ENCODE measurements at regions not wholly inside any gene's neighbourhood (a gene's known extent, or its start where the extent isn't known, plus 50 kb on each side); places are given as distances from the start of the nearest gene placed in this dataset.

GRCh38 chr6:4587171-4587570 is 189.0 kb upstream of the CDYL start:
- no peak for DNase-seq (ENCODE audit: low spot score)

- DNase-seq (ENCODE audit: low spot score): no peak
These were observed 189.7 kb upstream of the CDYL start for GRCh38 chr6:4586469-4586859.

- DNase-seq (ENCODE audit: low spot score): no peak
These were observed 190.3 kb upstream of the CDYL start for GRCh38 chr6:4585682-4586468.

GRCh38 chr6:4584801-4585200 is 191.4 kb upstream of the CDYL start:
- DNase-seq (ENCODE audit: low spot score): no peak

DNA sequence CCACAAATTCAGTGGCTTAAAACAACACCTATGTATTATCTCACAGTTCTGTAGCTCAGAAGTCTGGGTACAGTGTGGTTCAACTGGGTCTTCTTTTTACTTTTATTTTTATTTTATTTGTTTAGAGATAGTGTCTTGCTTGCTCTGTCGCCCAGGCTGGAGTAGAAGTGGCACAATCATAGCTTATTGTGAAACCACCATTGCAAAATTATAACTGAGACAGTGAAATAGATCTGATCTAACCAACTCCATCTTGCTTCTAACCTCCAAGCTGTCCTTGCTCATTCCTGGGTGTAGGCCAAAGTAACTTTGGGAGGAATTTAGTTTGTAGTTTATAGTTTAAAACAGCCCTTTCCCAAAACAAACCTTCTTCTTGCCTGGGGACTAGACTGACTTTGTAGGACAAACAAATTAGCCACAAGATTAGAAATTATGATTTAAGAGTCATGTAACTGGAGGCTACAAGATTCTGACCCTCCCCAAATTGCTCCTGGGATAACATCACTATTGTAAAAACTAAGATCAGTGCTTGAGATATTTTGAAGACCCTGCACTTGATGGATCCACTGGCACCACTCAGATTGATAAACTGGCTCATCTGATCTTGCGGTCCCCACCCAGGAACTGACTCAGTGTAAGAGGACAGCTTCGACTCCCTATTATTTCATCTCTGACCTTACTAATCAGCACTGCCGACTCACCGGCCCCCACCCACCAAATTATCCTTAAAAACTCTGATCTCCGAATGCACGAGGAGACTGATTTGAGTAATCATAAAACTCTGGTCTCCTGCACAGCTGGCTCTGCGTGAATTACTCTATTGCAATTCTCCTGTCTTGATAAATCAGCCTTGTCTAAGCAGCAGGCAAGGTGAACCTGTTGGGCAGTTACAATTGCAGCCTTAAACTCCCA is 193.4 kb upstream of the CDYL start:
- DNase-seq (ENCODE audit: low spot score): no peak

DNA sequence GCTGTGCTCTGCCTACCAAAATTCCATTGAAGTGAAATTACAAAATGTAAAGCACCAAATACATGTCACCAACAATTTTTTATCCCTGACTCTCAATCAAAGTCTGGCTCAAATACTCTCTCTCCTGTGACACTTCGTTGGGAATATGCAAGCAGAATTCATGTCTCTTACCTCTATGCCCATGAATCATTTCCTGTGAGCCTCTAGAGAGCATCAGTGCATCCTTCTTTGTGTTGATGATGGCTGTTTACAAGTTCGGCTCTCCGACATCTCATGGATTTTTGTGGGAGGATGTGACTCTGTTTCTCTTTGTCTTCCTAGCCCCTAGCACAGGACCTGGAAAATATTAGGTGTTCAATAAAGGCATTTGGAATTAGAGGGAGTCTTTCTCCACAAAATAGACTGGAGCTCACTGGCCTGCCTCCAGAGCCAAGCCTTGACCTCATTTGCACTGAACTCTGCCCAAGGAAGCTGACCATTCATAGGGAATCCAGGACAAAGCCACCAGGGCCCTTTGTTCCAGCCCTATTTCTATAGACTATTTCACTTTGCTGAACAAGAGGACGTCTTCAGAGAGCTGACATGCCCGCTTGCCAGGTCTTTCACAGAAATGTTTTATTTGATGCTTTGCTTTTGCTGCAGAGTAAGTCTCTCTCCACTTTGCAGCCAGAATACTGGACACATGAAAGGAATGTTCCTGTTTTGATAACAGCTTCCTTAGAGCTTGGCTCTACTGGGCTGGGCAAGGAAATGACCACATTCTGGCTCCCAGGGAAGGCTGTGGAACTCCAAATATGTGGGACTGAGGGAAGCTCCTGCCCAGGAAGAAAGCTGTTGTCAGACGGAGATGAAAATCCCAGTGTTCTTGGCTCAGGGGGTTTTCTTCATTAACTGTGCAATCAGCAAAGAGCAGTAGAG is 194.5 kb upstream of the CDYL start:
- peak; percentile 57 for DNase-seq (ENCODE audit: low spot score)

- no peak for DNase-seq (ENCODE audit: low spot score)
These were observed 195.8 kb upstream of the CDYL start for GRCh38 chr6:4580361-4580760.

- DNase-seq (ENCODE audit: low spot score): no peak
These were observed 198.8 kb upstream of the CDYL start for GRCh38 chr6:4577406-4577805.

- no peak for DNase-seq (ENCODE audit: low spot score)
These were observed 200.5 kb upstream of the CDYL start for GRCh38 chr6:4575714-4576113.

- no peak for DNase-seq (ENCODE audit: low spot score)
These were observed 202.2 kb upstream of the CDYL start for GRCh38 chr6:4574007-4574406.

GRCh38 chr6:4571011-4571410 is 205.2 kb upstream of the CDYL start:
- DNase-seq (ENCODE audit: low spot score): no peak

DNA sequence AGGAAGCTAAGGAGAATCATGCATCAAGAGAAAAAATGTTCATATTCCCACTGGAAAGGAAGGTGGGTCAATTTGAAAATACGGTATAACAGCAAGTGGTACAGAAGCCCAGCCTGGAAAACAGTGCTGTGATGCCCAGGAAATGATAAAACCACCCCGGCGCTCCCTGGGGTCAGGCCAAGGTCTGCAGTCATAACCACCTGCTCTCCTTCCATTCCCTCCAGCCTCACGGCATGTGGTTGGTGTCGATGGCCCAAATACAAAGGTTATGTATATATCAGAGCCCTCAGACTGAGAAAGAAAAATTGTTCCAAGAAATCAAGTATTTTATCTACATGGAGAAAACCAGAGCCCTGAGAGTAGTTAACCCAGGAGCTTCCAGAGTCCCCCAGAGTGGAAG is 208.1 kb upstream of the CDYL start:
- DNase-seq (ENCODE audit: low spot score): no peak

DNA sequence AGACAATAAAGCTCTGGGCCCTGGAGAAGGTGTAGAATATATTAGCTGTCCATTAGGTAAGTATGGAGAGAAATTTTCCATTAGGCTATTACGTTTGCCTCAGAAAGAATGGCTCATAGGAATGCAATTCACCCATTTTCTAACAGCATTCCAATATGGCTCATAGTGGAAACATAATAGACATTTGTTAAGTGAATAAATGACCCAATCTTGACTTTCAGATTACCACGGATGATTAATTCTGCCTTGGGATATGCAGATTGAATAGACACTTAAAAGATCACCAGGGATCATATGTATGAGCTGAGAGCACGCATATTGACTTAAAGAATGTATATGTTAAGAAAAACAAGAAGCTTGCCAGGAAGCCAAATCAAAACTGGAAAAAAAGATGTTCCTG is 209.1 kb upstream of the CDYL start:
- DNase-seq (ENCODE audit: low spot score): peak; percentile 13

- no peak for DNase-seq (ENCODE audit: low spot score)
These were observed 210.6 kb upstream of the CDYL start for GRCh38 chr6:4565301-4566250.

DNA sequence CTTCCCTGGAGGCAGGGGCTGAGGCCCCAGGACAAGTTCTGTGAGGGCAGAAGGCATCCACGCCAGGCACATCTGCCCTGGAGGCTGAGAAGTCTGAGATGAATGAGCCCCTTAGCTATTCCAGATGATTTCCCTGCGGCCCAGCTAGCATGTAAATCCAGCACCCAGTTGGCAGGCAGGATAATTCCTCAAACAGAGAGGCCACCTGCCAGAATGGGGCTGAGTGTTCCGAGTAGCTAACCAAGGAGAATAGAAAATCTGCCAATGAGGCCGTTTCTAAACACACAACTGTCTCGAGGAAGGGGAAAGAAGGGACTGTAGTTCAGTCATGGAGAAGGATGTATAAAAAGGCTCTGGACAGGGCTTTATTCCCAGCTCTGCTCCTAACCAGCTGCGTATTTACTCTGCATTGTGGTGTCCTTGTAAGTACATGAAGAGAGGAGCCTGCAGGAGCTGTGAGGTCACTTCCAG is 211.4 kb upstream of the CDYL start:
- DNase-seq (ENCODE audit: low spot score): no peak

GRCh38 chr6:4563877-4564276 is 212.3 kb upstream of the CDYL start:
- no peak for DNase-seq (ENCODE audit: low spot score)

DNA sequence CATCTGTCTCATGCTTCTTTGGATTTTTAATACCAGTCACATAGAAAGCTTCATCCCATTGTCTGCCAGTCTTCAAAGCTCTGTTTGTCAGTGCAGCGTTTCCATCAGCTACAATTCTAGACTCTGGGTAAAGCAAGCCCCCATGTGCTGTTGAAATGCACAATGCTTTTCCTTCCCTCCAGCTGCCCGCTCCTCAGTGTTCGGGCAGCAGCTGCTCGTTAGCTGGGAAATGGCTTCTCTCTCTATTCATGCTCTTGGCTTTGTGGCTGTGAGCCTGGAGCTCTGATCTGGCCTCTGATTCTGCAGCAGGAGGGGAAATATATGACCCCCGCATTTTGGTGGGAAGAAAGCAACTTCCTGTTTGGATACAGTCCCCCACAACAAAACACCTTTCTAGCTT is 213.0 kb upstream of the CDYL start:
- DNase-seq (ENCODE audit: low spot score): no peak

DNA sequence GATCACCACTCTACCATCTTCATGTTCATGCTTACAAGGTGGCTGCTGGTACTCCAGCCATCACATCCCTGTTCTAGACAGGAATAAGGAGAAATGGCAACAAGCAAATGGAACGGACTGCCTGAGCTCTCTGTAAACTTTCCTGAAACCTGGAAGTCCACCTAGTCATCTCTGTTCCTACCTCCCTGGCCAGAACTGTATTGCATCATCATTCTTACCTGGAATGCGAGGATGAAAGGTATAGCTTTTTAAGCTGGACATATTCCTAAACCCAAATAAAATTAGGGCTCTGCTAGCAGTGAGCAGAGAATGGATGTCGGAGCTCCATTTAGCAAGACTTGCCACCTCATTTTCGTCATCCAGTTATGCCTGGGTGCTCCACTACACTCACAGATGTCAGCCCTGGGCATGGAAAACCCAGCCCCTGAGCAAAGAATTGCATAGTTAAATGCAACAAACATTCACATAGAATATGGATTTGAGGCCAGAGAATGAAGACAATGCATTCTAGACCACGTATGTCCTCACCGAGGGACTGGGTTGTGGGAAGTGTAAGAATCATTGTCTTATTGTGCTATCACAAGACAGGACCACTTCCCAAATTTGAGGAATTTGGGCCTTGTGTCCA is 214.3 kb upstream of the CDYL start:
- DNase-seq (ENCODE audit: low spot score): no peak

DNA sequence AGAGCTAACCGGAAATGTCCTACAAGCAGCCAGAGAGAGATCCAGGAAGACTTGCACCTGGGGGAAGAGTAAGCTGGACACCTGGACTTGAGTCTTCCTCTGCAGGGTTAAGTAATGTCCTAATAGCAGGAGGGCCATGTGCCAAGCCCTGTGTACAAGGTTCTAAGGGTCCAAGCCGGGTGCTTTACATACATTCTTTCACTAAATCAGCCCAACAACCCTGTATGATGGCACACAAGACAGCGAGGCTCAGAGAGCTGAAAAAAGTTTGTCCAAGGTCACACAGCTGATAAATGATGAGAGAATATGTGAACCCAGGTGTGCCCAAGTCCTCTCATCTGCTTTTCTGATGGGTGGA is 215.1 kb upstream of the CDYL start:
- DNase-seq (ENCODE audit: low spot score): no peak

DNA sequence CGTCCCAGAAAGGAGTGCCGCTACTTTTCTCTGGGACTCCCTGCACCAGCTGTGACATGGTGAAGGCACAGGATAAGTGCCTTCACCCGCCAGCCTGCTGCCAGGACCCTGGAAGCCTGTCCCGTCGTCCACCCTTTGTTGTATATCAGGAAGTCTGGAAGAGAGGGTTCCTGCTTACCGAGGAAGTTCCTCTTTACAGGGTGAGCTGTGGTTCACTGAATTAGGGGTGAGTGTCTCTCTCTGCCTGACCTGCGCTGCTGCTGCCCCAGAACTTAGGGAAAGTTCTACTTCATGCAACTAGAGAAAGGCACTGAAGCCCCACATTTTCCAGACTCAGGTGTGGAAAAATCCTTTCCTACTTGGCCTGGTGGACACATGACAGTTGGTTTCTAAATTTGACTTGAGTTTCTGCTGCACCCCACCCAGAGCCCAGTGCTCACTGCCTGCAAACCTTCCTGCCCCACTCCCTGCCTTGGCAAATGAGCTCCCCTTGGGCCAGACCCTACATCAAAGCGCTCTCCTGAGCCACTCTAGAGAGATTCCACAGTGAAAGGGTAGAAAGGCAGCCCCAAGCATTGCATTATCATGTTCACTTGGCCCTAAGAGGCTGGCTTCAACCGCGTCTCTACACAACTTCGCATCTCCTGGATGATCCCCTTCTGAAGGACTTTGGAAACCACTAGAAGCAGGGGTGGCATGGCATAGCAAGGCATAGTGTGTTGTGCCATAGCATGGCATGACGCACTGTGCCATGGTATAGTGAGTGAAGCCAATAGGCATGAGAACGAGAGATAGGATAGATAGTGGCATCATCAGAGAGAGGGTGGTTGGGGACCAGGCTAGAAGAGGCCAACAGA is 215.8 kb upstream of the CDYL start:
- no peak for DNase-seq (ENCODE audit: low spot score)

Data from kidney tubule cell (primary cell).